HG03571 (cell line): ENCODE measurements at regions not wholly inside any gene's neighbourhood (a gene's known extent, or its start where the extent isn't known, plus 50 kb on each side); places are given as distances from the start of the nearest gene placed in this dataset.

Experiments used
- ATAC-seq: cut with Tn5 transposase; IDR thresholded peaks from one replicate; pipeline ENCODE4 v1.9.1; 2021; ENCODE audit not compliant: unreplicated experiment

- ATAC-seq: no peak
Observed at GRCh38 chr15:38879909-38880471, 315.4 kb upstream of the RASGRP1 start.

- ATAC-seq: no peak
Observed at GRCh38 chr15:38882221-38882620, 317.6 kb upstream of the RASGRP1 start.

GRCh38 chr15:38883987-38884386, 319.4 kb upstream of the RASGRP1 start:
- ATAC-seq: no peak

DNA sequence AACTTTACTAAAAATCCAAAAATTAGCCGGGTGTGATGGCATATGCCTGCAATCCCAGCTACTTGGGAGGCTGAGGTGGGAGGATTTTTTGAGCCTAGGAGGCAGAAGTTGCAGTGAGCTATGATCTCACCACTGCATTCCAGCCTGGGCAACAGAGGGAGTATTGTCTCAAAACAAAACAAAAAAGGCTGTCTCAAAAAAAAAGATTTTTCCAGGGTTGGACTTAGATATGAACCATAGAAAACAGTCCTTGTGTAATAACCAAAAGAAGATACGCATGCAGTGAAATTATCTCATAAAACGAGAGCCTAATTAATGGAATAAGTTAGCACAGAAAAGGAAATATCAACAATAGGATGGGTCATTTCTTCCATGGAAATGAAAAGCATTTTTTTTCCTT, 320.4 kb upstream of the RASGRP1 start:
- no peak for ATAC-seq

GRCh38 chr15:38885471-38885952, 320.9 kb upstream of the RASGRP1 start:
- ATAC-seq: no peak

- no peak for ATAC-seq
Observed at GRCh38 chr15:38886315-38887163, 321.9 kb upstream of the RASGRP1 start.

DNA sequence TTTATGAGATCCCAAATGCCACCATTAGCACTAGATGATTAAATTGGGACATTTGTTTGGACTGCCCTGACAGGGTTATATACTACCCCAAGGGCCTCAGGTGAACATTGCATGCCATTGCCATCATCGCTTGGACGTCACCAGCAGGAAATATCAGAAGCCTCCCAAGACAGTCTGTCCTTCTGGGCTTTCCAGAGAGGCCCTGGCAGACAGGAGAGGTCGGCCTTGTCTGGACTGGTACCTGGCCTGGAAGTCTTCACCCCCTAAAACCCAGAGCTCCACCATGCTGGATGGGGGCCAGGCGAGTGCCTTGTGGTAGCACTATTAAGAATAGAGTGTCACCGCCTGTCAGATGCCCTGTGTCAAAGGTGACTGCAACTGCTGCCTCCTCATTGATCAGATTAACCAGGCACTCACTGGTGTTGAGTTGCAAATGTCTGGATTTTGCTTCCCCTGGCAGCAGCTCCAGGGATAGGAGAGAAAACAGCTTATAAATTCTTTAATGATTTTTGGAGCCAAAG, 324.1 kb upstream of the RASGRP1 start:
- no peak for ATAC-seq

- no peak for ATAC-seq
Observed at GRCh38 chr15:38890194-38890593, 325.6 kb upstream of the RASGRP1 start.

- no peak for ATAC-seq
Observed at GRCh38 chr15:38893925-38894242, 329.3 kb upstream of the RASGRP1 start.

GRCh38 chr15:38894243-38894948, 329.8 kb upstream of the RASGRP1 start:
- no peak for ATAC-seq

- no peak for ATAC-seq
Observed at GRCh38 chr15:38895326-38896255, 331.0 kb upstream of the RASGRP1 start.

- no peak for ATAC-seq
Observed at GRCh38 chr15:38896647-38897046, 332.0 kb upstream of the RASGRP1 start.

GRCh38 chr15:38897551-38897950, 332.9 kb upstream of the RASGRP1 start:
- ATAC-seq: no peak

GRCh38 chr15:38898236-38898635, 333.6 kb upstream of the RASGRP1 start:
- ATAC-seq: no peak

DNA sequence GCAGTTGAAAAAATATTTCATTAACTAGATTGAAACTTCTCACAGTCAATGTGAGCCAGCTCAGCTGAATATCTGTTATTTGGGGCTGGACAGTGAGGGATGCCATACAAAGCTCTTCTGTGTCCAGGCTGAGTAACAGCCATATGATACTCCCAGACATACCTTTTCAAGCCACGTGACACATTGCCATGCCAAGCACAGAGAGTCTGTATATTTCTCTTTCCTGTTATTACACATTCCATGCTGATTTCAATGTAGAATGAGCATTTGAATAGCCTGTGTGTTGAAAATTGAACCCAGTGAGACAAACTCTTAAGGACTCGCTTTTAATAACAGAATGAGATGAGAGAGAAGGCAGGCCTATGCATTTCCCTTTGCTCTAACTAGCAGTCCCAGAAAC, 334.7 kb upstream of the RASGRP1 start:
- no peak for ATAC-seq

- no peak for ATAC-seq
Observed at GRCh38 chr15:38904298-38904697, 339.7 kb upstream of the RASGRP1 start.

DNA sequence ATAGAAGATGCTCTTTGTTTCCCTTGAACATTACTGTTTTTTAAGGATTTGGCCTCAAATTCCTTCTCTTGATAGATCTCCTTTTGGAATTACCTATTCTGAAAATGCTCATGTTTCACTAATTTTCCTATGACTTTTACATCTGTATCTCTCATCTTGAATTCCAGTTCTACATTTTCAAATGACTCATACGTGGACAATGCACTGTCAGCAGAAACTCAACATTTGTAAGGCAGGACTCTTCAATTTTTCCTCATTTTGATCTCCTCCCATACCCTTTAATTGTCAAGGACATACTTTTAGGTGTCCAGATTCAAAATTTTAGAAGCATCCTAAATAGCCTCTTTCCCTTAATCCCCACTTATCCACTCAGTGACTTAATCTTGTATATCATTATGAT, 341.0 kb upstream of the RASGRP1 start:
- ATAC-seq: no peak

- no peak for ATAC-seq
Observed at GRCh38 chr15:38920966-38921365, 356.4 kb upstream of the RASGRP1 start.

DNA sequence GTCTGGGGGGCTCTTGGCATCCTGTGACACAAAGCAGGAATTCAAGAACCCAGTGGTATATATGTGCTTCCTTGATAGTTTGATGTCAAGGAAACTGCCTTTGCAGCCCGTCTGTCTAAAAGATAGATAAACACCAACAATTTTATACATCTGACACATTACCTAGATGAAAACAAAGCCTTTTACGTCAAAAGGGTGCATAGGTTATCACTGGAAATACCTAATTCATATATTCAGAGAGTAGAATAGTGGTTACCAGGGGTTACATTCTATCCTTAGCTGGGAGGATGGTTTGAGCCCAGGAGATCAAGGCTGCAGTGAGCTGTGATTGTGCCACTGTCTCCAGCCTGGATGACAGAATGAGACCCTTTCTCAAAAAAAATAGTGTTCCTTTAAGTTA, 356.9 kb upstream of the RASGRP1 start:
- no peak for ATAC-seq

- ATAC-seq: no peak
Observed at GRCh38 chr15:38928431-38928830, 363.8 kb upstream of the RASGRP1 start.
